ENCODE measurements at regions not wholly inside any gene's neighbourhood (a gene's known extent, or its start where the extent isn't known, plus 50 kb on each side); places are given as distances from the start of the nearest gene placed in this dataset.
A peak's percentile ranks its signal among the peaks of the same experiment; 100 is the strongest.

DNA sequence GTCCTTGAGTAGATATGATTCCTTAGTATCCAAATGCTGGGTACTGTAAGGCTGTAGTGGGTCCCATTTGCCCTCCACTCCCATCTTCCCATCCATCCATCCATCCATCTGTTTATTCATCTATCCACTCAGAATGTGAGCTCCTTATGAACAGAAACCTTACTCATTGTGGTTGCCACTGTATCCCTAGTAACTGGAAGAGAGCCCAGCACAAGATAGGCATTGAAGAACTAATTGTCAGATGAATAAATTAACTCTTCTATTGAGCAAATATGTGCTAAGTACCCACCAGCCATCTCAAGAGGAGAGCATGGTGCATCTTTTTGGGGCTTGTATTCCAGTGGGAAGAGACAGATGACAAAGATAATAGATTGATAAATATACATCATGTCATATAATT is 86.4 kb upstream of the SEZ6L start:
- TF ChIP-seq GATA3 (IDR thresholded peaks at IDR 0.05; ENCODE audit: low read depth, low read length): no peak
- TF ChIP-seq GATA2 (IDR thresholded peaks at IDR 0.05; ENCODE audit: low read depth, low read length): no peak

DNA sequence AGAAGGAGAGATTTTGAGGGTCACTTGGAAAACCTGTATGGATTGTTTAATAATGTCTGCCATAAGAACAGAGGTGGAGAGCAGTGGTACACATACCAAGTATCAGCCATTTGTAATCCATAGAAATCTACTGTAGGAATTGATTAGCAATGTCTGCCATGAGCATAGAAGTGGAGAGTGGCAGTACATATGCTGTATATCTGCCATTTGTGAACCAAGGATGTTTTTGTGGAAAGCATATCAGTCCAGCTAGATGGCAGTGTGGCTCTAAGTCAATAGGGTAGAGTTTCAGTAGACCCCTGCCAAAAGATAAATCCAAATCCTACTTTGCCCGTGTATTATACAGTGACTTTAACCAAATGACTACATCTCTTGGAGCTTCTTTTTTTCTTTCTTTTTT is 82.9 kb upstream of the SEZ6L start:
- no peak for TF ChIP-seq GATA3 (IDR thresholded peaks at IDR 0.05; ENCODE audit: low read depth, low read length)

DNA sequence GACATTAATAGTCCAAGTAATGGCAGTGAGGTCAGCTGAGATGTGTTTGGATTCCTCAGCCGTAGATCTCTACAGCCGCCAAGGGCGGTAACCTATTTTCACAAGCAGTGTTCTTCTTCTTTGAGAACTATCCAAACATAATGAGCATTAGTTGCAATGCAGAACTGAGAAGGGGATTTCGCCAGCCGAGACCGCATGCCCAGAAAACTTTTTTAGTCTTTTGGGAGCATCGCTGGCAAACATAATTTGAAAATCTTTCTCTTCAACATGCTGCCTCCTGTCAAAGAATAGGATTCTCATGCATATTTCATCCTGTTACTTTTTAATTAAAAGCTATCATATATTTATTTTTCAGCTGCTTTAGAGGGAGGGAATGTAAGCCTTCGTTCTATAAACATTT is 81.4 kb upstream of the SEZ6L start:
- TF ChIP-seq GATA3 (IDR thresholded peaks at IDR 0.05; ENCODE audit: low read depth, low read length): no peak
- TF ChIP-seq GATA2 (IDR thresholded peaks at IDR 0.05; ENCODE audit: low read depth, low read length): no peak

DNA sequence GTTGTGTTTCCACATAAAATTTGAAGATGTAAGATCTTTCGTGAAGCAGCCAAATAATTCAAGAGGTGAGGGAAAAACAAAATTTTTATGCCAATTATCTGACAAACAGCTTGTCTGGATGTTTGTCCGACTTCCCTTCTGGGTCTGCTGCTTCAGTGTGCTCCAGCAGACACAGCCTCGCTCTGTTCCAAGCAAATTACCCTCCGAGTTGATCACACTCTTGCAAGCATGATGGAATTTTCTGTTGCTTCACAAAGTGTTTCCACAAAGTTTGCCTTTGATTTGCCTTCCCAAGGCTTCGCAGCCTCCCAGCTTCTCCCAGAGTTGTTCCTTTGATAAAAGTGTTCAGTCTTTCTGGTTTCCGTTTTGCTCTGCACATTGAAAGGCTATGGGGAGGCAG is 78.4 kb upstream of the SEZ6L start:
- TF ChIP-seq GATA2 (IDR thresholded peaks at IDR 0.05; ENCODE audit: low read depth, low read length): no peak
- TF ChIP-seq GATA3 (IDR thresholded peaks at IDR 0.05; ENCODE audit: low read depth, low read length): no peak

GRCh38 chr22:26095256-26095956 is 73.9 kb upstream of the SEZ6L start:
- TF ChIP-seq GATA2 (IDR thresholded peaks at IDR 0.05; ENCODE audit: low read depth, low read length) (no peak), GATA3 (IDR thresholded peaks at IDR 0.05; ENCODE audit: low read depth, low read length) (no peak)

- TF ChIP-seq GATA2 (IDR thresholded peaks at IDR 0.05; ENCODE audit: low read depth, low read length) (no peak), GATA3 (IDR thresholded peaks at IDR 0.05; ENCODE audit: low read depth, low read length) (no peak)
Measured at GRCh38 chr22:26097411-26097810, 71.9 kb upstream of the SEZ6L start.

- TF ChIP-seq GATA2 (IDR thresholded peaks at IDR 0.05; ENCODE audit: low read depth, low read length): no peak
- no peak for TF ChIP-seq GATA3 (IDR thresholded peaks at IDR 0.05; ENCODE audit: low read depth, low read length)
Measured at GRCh38 chr22:26097840-26098239, 71.4 kb upstream of the SEZ6L start.

DNA sequence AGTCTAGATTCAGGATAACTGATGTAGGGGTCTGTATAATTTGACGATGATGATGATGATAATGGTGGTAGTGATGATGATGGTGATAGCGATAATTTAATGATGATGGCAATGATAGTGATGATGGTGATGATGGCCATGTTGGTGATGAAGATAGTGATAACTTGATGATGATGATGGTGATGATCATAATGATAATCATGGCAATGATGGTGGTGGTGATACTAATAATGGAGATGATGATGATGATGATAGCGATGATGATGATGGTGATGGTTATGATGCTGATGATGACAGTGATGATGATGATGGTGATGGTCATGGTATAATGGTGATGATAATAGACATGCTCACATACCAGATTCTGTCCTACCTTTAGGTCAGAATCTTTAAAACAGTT is 66.2 kb upstream of the SEZ6L start:
- no peak for TF ChIP-seq GATA3 (IDR thresholded peaks at IDR 0.05; ENCODE audit: low read depth, low read length)

DNA sequence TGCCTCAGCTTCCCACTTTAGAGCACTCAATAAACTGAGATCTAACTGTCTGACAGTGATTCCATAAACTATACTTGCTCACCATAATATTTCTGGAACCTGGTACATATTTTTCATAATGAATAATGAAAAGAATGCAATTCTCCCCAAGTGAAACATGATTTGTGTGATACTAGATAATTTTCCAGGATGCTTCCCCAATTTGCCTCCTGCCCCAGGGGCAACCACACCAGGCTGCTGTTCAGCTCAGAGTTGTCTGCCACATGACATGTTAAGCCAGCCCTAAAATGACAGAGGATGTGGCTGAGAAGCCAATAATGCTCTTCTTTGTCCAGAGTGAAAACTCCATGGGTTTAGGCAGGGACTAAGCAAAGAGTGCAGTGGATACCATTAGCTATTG is 62.9 kb upstream of the SEZ6L start:
- TF ChIP-seq GATA2 (IDR thresholded peaks at IDR 0.05; ENCODE audit: low read depth, low read length) (peak; percentile 54; the same call in 1 of the 2 replicates), GATA3 (IDR thresholded peaks at IDR 0.05; ENCODE audit: low read depth, low read length) (no peak)

DNA sequence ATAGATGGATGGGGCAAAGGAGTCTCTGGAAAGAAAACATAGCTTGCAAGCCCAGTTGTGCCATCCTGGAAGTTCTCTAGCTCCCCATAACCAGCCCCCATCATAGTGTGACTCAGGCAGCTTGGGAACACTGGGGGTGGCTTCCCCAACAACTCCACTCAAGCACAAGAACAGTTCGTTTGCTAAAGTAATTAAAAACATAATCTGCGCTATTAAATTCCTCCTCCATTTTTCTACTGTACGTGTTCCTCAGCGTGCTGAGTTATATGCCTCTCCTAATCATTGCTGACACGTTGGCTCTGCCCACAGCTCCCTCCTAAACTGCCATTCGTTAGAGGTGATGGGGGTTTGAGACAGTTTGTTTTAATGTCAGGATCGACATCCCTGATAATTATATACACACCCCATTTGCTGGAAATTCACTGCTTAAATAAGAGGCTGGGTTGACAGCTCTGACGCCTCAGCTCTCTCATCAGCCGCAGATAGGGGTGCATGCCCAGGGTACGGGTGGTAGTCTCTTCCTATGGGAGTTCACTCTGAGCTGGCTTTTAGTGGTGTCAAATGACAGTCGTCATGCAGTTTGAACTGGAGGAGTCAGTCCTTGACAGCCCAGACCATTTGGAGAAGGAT is 59.5 kb upstream of the SEZ6L start:
- TF ChIP-seq GATA3 (IDR thresholded peaks at IDR 0.05; ENCODE audit: low read depth, low read length): no peak
- TF ChIP-seq GATA2 (IDR thresholded peaks at IDR 0.05; ENCODE audit: low read depth, low read length): no peak

DNA sequence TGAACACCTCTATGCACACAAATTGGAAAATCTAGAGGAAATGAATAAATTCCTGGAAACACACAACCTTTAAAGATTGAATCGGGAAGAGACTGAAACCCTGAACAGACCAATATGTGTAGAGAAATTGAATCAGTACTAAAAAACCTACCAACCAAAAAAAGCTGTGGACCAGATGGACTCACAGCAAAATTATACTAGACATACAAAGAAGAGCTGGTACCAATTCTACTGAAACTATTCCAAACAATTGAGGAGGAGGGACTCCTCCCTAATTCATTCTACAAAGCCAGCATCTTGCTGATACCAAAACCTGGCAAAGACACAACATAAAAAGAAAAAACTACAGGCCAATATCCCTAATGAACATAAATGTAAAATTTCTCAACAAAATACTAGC is 54.4 kb upstream of the SEZ6L start:
- TF ChIP-seq GATA3 (IDR thresholded peaks at IDR 0.05; ENCODE audit: low read depth, low read length): no peak
- TF ChIP-seq GATA2 (IDR thresholded peaks at IDR 0.05; ENCODE audit: low read depth, low read length): no peak

- TF ChIP-seq GATA2 (IDR thresholded peaks at IDR 0.05; ENCODE audit: low read depth, low read length) (no peak), GATA3 (IDR thresholded peaks at IDR 0.05; ENCODE audit: low read depth, low read length) (no peak)
Measured at GRCh38 chr22:26115266-26115665, 54.0 kb upstream of the SEZ6L start.
